Adrenal gland (tissue), 9 donors: ENCODE measurements at regions not wholly inside any gene's neighbourhood (a gene's known extent, or its start where the extent isn't known, plus 50 kb on each side); places are given as distances from the start of the nearest gene placed in this dataset.

Experiments used
- DNase-seq, 7 donors: peaks; one replicate each; pipeline ENCODE4 v3.0.0-alpha.2; 2019 to 2020
- H3K27ac ChIP-seq, 5 donors: fragments of 200-600 bp; sonication (generic) in 4 of 5; 1 replicate in 3 of 5; 2 replicates in 2 of 5; pipeline versions ENCODE4 v1.5.1 to v1.8.0; 2016 to 2020; ENCODE audit warnings: mild to moderate bottlenecking in 1 of 5
- H3K27me3 ChIP-seq: fragments of 200-600 bp; 2 replicates; pipeline ENCODE4 v1.8.0; 2021
- H3K36me3 ChIP-seq, 2 donors: fragments of 200-600 bp; replicated peaks in 1 of 2; 1 replicate in 1 of 2; 2 replicates in 1 of 2; pipeline versions ENCODE4 v1.5.1 to v1.8.0; 2018 to 2022
- H3K4me1 ChIP-seq, 2 donors: fragments of 200-600 bp; replicated peaks in 1 of 2; 1 replicate in 1 of 2; 2 replicates in 1 of 2; pipeline versions ENCODE4 v1.5.1 to v1.8.0; 2018 to 2021
- H3K4me3 ChIP-seq, 4 donors: fragments of 200-600 bp; sonication (generic) in 3 of 4; one replicate each; pipeline ENCODE4 v1.5.1; 2016 to 2018
- H3K9me3 ChIP-seq, 3 donors: fragments of 200-600 bp; sonication (generic) in 1 of 3; replicated peaks in 1 of 3; 1 replicate in 2 of 3; 2 replicates in 1 of 3; pipeline versions ENCODE4 v1.5.1 to v1.8.0; 2016 to 2021
- CTCF ChIP-seq, 6 experiments: fragments of 450-650 bp in 4 of 6; fragments of 200-600 bp in 2 of 6; sonication (generic) in 1 of 6; IDR thresholded peaks; 1 replicate in 5 of 6; 2 replicates in 1 of 6; pipeline versions ENCODE4 v1.5.1 to v1.8.0; 2016 to 2021; ENCODE audit warnings: antibody characterized with exemption in 6 of 6, mild to moderate bottlenecking in 2 of 6, moderate library complexity in 1 of 6
- POLR2A ChIP-seq, 2 donors: fragments of 450-650 bp; IDR thresholded peaks; one replicate each; pipeline ENCODE4 v1.6.1; 2017; ENCODE audit warnings: antibody characterized with exemption in 2 of 2, mild to moderate bottlenecking in 2 of 2, moderate library complexity in 1 of 2
- WGBS, 4 donors: extraction: QIAGEN DNeasy Blood & Tissue Kit in 2 of 4; methylation state at CpG; one replicate each; pipeline versions ENCODE4 v1.1.5 to v1.1.7; 2013 to 2017; 5-methylcytosine and 5-hydroxymethylcytosine counted together
- intact Hi-C, 2 donors: fragments of 100-400 bp; cut with DNase I; formaldehyde crosslinking; loops; one replicate each; pipeline versions ENCODE4 v1.14.1 to v1.15.0; 2022 to 2023
- small RNA-seq, 2 donors: library from RNA; depleted of rRNA; stranded (forward); fragments of <200 nt; gene quantifications; one replicate each; pipeline ENCODE3, GENCODE V24; 2016
- donor health status: healthy with polysubstance abuse.
- donor health status: Bipolar disorder and iron deficiency.
- donor health status: DM: yes; HTN: yes; CAD: no.
- donor health status: DM: no; HTN: no; CAD: no.
- donor health status: DM: no; HTN: no; CAD: no.

- no peaks in the 10 kb centered on the region for H3K9me3 ChIP-seq
- peak in 1 of 7 donors; percentile 24 for DNase-seq
- intact Hi-C loops = no loop called here
Measured at GRCh38 chr7:64102656-64103400, 57.6 kb downstream of the ZNF727 start.

GRCh38 chr7:64113981-64114380, 68.7 kb downstream of the ZNF727 start:
- DNase-seq = no peak
- intact Hi-C loops = no loop called here
- TF ChIP-seq POLR2A (IDR thresholded peaks at IDR 0.05) (no peak), CTCF (IDR thresholded peaks at IDR 0.05) (no peak)
- H3K27me3 ChIP-seq = no peaks in the 10 kb centered on the region
- H3K4me3 ChIP-seq = no peak overlapping the region
- H3K4me1 ChIP-seq = no peaks in the 10 kb centered on the region
- WGBS, 4 donors = 75 to 86% (median 83%) methylated on average over 2 to 14 of the region's 14 CpGs
- H3K27ac ChIP-seq = no peak overlapping the region
- no peaks in the 10 kb centered on the region for H3K9me3 ChIP-seq
- H3K36me3 ChIP-seq = no peaks in the 10 kb centered on the region

More at GRCh38 chr7:64102656-64103400, 57.6 kb downstream of the ZNF727 start:
- Histone ChIP-seq H3K4me1 (no peaks in the 10 kb centered on the region), H3K27me3 (no peaks in the 10 kb centered on the region), H3K36me3 (no peaks in the 10 kb centered on the region), H3K4me3 (no peak overlapping the region), H3K27ac (no peak overlapping the region)
- TF ChIP-seq CTCF (IDR thresholded peaks at IDR 0.05) (no peak), POLR2A (IDR thresholded peaks at IDR 0.05) (no peak)
- WGBS, 4 donors = 78 to 87% (median 82%) methylated on average over 11 to 14 of the region's 14 CpGs

GRCh38 chr7:64114791-64115190, 69.6 kb downstream of the ZNF727 start:
- Histone ChIP-seq H3K4me3 (no peak overlapping the region), H3K36me3 (no peaks in the 10 kb centered on the region), H3K27ac (no peak overlapping the region), H3K4me1 (no peaks in the 10 kb centered on the region), H3K27me3 (no peaks in the 10 kb centered on the region), H3K9me3 (no peaks in the 10 kb centered on the region)
- DNase-seq = no peak
- WGBS, 4 donors = 78 to 93% (median 90%) methylated on average over 3 to 9 of the region's 9 CpGs
- intact Hi-C loops = no loop called here
- TF ChIP-seq CTCF (IDR thresholded peaks at IDR 0.05) (no peak), POLR2A (IDR thresholded peaks at IDR 0.05) (no peak)

DNA sequence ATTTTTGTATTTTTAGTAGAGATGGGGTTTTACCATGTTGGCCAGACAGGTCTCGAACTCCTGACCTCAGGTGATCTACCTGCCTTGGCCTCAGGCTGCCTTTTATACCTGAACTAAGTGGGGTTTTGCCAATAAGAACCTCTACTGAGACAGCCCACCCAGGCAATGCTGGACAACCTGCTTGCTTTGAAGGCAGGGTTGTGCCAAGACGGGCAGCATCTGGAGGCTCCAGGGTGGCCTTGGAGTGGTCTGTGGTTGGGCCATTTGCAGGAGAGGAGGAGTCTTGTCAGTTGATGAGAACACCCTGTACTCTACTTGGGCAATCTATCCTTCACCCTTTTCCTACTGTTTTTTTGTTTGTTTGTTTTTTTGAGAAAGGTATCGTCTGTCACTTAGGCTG, 75.3 kb upstream of the ZNF735 start:
- TF ChIP-seq CTCF (IDR thresholded peaks at IDR 0.05) (no peak), POLR2A (IDR thresholded peaks at IDR 0.05) (no peak)
- intact Hi-C loops = no loop called here
- Histone ChIP-seq H3K27ac (no peak overlapping the region), H3K4me1 (no peaks in the 10 kb centered on the region), H3K9me3 (no peaks in the 10 kb centered on the region), H3K4me3 (no peak overlapping the region), H3K36me3 (no peaks in the 10 kb centered on the region), H3K27me3 (no peaks in the 10 kb centered on the region)
- WGBS, 4 donors = 62 to 73% (median 70%) methylated on average over 3 of the region's 3 CpGs
- no peak for DNase-seq

Small RNA genes in the stretch of these regions (small RNA-seq; reads per million reads assigned to genes)
- gene MTND4LP2 = 0 reads per million in 2 donors
